SK-N-SH treated with all-trans-retinoic acid at 6 μM for 48 hours (cell line): ENCODE measurements at regions not wholly inside any gene's neighbourhood (a gene's known extent, or its start where the extent isn't known, plus 50 kb on each side); places are given as distances from the start of the nearest gene placed in this dataset.

Experiments used
- ATAC-seq: fragments of 200-7000 bp; cut with Tn5 transposase; 3 replicates; pipeline ENCODE4 v1.9.1; 2020; ENCODE audit warnings: mild to moderate bottlenecking, moderate library complexity
- ARNTL ChIP-seq: fragments of 450-650 bp; formaldehyde crosslinking; IDR thresholded peaks from 2 replicates; pipeline ENCODE4 v1.5.0; 2020; ENCODE audit warnings: low read depth, mild to moderate bottlenecking, moderate library complexity, borderline replicate concordance
- BACH2 ChIP-seq: fragments of 250-450 bp; sonication (Bioruptor Pico); IDR thresholded peaks from 2 replicates; pipeline ENCODE4 v1.9.0; 2021; ENCODE audit warnings: mild to moderate bottlenecking, borderline replicate concordance
- CSRNP3 ChIP-seq: fragments of 250-450 bp; sonication (Bioruptor Pico); IDR thresholded peaks from 2 replicates; pipeline ENCODE4 v1.5.1; 2021; ENCODE audit warnings: mild to moderate bottlenecking, moderate library complexity
- ESRRG ChIP-seq: fragments of 250-450 bp; sonication (Bioruptor Pico); IDR thresholded peaks from 2 replicates; pipeline ENCODE4 v1.6.1; 2021; ENCODE audit warnings: mild to moderate bottlenecking
- ISL1 ChIP-seq: fragments of 250-450 bp; sonication (Bioruptor Pico); IDR thresholded peaks from 2 replicates; pipeline ENCODE4 v2.1.2; 2022; ENCODE audit warnings: mild to moderate bottlenecking, moderate library complexity
- OSR1 ChIP-seq: fragments of 250-450 bp; sonication (Bioruptor Pico); IDR thresholded peaks from 2 replicates; pipeline ENCODE4 v1.8.0; 2022; ENCODE audit warnings: moderate library complexity, mild to moderate bottlenecking, inconsistent platforms
- PATZ1 ChIP-seq: fragments of 250-450 bp; sonication (Bioruptor Pico); IDR thresholded peaks from 2 replicates; pipeline ENCODE4 v1.8.0; 2020; ENCODE audit warnings: mild to moderate bottlenecking, moderate library complexity, borderline replicate concordance
- SNAI2 ChIP-seq: fragments of 250-450 bp; sonication (Bioruptor Pico); IDR thresholded peaks from 2 replicates; pipeline ENCODE4 v1.5.0; 2020; ENCODE audit warnings: mild to moderate bottlenecking, moderate library complexity
- TCF4 ChIP-seq: fragments of 250-450 bp; sonication (Bioruptor Pico); IDR thresholded peaks from 2 replicates; pipeline ENCODE4 v1.8.0; 2021; ENCODE audit warnings: mild to moderate bottlenecking, moderate library complexity, borderline replicate concordance
- TOX ChIP-seq: fragments of 250-450 bp; sonication (Bioruptor Pico); IDR thresholded peaks from 2 replicates; pipeline ENCODE4 v1.8.0; 2021; ENCODE audit warnings: mild to moderate bottlenecking, moderate library complexity, borderline replicate concordance
- TSHZ2 ChIP-seq: fragments of 250-450 bp; sonication (Bioruptor Pico); IDR thresholded peaks from 2 replicates; pipeline ENCODE4 v1.5.0; 2020; ENCODE audit warnings: mild to moderate bottlenecking, moderate library complexity
- ZC3H10 ChIP-seq: fragments of 250-450 bp; sonication (Bioruptor Pico); IDR thresholded peaks from 2 replicates; pipeline ENCODE4 v1.5.1; 2021; ENCODE audit warnings: mild to moderate bottlenecking, moderate library complexity
- ZFP3 ChIP-seq: fragments of 250-450 bp; sonication (Bioruptor Pico); IDR thresholded peaks from 2 replicates; pipeline ENCODE4 v1.5.0; 2020; ENCODE audit warnings: mild to moderate bottlenecking, moderate library complexity
- ZNF565 ChIP-seq: fragments of 450-650 bp; formaldehyde crosslinking; conservative IDR thresholded peaks from 2 replicates; pipeline ENCODE4 v1.5.0; 2020; ENCODE audit warnings: low read depth, mild to moderate bottlenecking, moderate library complexity
- ZNF70 ChIP-seq: fragments of 450-650 bp; formaldehyde crosslinking; IDR thresholded peaks from 2 replicates; pipeline ENCODE4 v1.5.0; 2020; ENCODE audit warnings: mild to moderate bottlenecking, moderate library complexity
- ZNF8 ChIP-seq: fragments of 450-650 bp; formaldehyde crosslinking; IDR thresholded peaks from 2 replicates; pipeline ENCODE4 v1.5.0; 2020; ENCODE audit warnings: mild to moderate bottlenecking, moderate library complexity
- TF ChIP-seq, protein P1 (sequence below): fragments of 250-450 bp; sonication (Bioruptor Pico); IDR thresholded peaks from 2 replicates; pipeline ENCODE4 v1.5.1; 2020; ENCODE audit warnings: low read depth, mild to moderate bottlenecking, moderate library complexity

DNA sequence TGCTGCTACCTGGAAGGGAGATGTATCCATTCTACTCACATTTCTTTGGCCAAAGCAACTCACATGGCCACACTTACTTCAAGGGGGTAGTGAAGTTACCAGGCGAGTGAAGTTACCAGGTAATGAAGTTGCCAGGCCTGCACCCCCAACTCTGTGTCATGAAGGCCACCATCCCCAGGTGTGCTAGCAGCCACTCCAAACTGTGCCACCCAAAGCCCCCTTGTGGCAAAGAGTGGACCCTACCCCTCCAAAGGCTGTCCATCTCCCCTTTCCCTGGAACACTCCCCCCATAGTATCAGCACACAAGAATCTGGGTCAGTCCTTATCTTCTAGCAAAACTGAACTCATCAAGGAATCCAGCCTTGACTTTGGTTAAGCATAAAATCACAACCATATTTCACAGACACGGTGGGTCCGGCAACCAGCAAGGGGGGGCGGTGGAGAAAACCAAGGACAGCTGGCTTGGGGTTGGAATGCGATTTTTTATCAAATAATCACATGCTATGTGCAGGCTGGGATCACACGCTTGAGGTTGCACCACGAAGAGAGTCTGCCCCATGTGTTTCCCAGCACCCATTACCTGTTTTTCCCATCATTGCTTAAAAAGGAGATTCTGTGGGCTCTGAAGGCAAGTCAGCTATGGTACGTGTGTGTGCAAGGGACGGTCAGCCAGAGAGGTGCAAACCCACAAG is 60.9 kb downstream of the ZFP36L2 start:
- TF ChIP-seq CSRNP3 (CRISPR knock-in tag), result no peak
- no peak for TF ChIP-seq ARNTL
- TF ChIP-seq ESRRG (CRISPR knock-in tag), result no peak

DNA sequence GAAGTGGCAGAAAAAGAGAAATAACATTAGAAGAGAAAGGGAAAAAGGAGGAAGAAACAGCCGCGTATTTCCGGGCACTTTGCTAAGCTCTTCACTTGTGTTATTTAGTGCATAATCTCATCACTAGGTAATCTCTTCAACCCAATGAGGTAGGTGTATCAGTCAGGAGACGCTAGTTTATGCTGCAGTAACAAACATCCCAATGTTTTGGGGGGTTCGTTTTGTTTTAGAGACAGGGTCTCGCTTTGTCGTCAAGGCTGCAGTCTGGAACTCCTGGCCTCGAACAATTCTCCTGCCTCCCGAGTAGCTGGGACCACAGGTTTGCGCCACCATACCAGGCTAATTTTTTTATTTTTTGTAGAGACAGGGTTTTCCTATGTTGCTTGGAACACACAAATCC is 61.7 kb downstream of the ZFP36L2 start:
- TF ChIP-seq PATZ1 (CRISPR knock-in tag), result no peak
- TF ChIP-seq ZNF8 (CRISPR knock-in tag), result no peak
- no peak for TF ChIP-seq ZNF70 (CRISPR knock-in tag)
- TF ChIP-seq BACH2 (CRISPR knock-in tag), result no peak
- no peak for TF ChIP-seq ZNF565
- no peak for TF ChIP-seq OSR1 (CRISPR knock-in tag)
- no peak for TF ChIP-seq ZFP3 (CRISPR knock-in tag)
- no peak for TF ChIP-seq SNAI2 (CRISPR knock-in tag)
- TF ChIP-seq TOX, result no peak
- ATAC-seq, result no peak

More for the DNA sequence above, 60.9 kb downstream of the ZFP36L2 start:
- no peak for ATAC-seq

DNA sequence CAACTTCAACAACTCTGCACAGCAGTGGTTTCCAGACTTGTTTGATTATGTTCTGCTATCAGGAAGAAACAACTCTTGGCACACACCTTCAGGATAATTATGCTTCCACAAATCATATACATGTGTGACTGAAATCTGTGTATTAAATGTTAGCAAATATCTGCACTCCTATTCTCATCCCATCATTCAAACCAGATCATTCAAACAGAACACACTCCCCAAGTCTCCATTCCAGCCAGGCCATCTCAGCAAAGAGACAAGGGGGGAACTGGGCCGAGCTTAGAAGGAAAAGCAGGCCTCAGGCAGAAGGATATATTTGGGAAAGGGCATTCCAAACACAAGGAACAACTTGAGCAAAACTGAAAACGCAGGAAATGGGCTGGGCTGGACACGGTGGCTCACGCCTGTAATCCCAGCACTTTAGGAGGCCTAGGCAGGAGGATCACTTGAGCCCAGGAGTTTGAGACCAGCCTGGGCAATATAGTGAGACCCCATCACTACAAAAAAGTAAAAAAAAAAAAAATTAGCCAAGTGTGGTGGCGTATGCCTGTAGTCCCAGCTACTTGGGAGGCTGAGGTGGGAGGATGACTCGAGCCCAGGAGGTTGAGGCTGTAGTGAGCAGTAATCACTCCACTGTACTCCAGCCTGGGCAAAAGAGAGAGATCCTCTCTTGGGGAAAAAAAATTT is 62.7 kb downstream of the ZFP36L2 start:
- no peak for TF ChIP-seq ZNF565
- no peak for ATAC-seq

DNA sequence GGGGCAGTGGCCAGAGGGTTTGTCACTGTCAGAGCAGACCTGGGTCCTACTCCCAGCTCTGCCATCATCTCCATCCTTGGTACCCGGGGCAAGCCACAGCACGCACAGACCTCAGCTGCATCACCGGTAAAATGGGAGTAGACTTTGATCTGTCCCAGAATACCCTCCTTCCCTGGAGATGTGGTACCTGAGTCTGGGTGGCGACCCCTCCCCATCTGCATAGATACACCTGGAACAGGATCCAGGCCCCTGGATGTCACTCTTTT is 64.0 kb downstream of the ZFP36L2 start:
- TF ChIP-seq ZNF70 (CRISPR knock-in tag), result no peak
- TF ChIP-seq, protein P1, sequence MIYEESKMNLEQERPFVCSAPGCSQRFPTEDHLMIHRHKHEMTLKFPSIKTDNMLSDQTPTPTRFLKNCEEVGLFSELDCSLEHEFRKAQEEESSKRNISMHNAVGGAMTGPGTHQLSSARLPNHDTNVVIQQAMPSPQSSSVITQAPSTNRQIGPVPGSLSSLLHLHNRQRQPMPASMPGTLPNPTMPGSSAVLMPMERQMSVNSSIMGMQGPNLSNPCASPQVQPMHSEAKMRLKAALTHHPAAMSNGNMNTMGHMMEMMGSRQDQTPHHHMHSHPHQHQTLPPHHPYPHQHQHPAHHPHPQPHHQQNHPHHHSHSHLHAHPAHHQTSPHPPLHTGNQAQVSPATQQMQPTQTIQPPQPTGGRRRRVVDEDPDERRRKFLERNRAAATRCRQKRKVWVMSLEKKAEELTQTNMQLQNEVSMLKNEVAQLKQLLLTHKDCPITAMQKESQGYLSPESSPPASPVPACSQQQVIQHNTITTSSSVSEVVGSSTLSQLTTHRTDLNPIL (CRISPR knock-in tag), result no peak

GRCh38 chr2:43161650-43162510 is 64.5 kb downstream of the ZFP36L2 start:
- no peak for ATAC-seq
- no peak for TF ChIP-seq ZFP3 (CRISPR knock-in tag)
- TF ChIP-seq BACH2 (CRISPR knock-in tag), result no peak
- TF ChIP-seq ARNTL, result no peak
- TF ChIP-seq TSHZ2 (CRISPR knock-in tag), result no peak
- TF ChIP-seq, protein P1 (CRISPR knock-in tag), result no peak
- TF ChIP-seq ISL1 (CRISPR knock-in tag), result no peak
- TF ChIP-seq CSRNP3 (CRISPR knock-in tag), result no peak
- TF ChIP-seq TCF4, result no peak
- TF ChIP-seq PATZ1 (CRISPR knock-in tag), result no peak
- TF ChIP-seq ZC3H10, result no peak

More for the DNA sequence above, 64.0 kb downstream of the ZFP36L2 start:
- ATAC-seq, result no peak
